Mucosa of descending colon (tissue), 3 donors: ENCODE measurements at regions not wholly inside any gene's neighbourhood (a gene's known extent, or its start where the extent isn't known, plus 50 kb on each side); places are given as distances from the start of the nearest gene placed in this dataset.

Source experiments
- ATAC-seq: fragments of 200-7000 bp; cut with Tn5 transposase; one replicate; pipeline ENCODE4 v1.9.1; 2020; ENCODE audit warnings: mild to moderate bottlenecking, moderate library complexity
- DNase-seq, 3 donors: peaks; one replicate each; pipeline ENCODE4 v3.0.0-alpha.2; 2020
- H3K36me3 ChIP-seq: fragments of 200-600 bp; one replicate; pipeline ENCODE4 v1.8.0; 2021; ENCODE audit warnings: low read depth, mild to moderate bottlenecking
- H3K4me1 ChIP-seq: fragments of 200-600 bp; one replicate; pipeline ENCODE4 v1.8.0; 2021; ENCODE audit warnings: low read depth, mild to moderate bottlenecking
- H3K4me3 ChIP-seq: fragments of 200-600 bp; one replicate; pipeline ENCODE4 v1.8.0; 2021; ENCODE audit warnings: mild to moderate bottlenecking
- H3K9me3 ChIP-seq: fragments of 200-600 bp; one replicate; pipeline ENCODE4 v1.8.0; 2021; ENCODE audit warnings: mild to moderate bottlenecking
- intact Hi-C, 2 donors: fragments of 100-400 bp; cut with DNase I in 1 of 2; cut with micrococcal nuclease in 1 of 2; formaldehyde crosslinking; loops; one replicate each; pipeline versions ENCODE4 v1.11.0 to v1.11.1; 2022; cut with DNase I, micrococcal nuclease
- TF ChIP-seq, protein P1 (sequence below): fragments of 200-600 bp; IDR thresholded peaks from one replicate; pipeline ENCODE4 v1.8.0; 2022; ENCODE audit warnings: antibody characterized with exemption, mild to moderate bottlenecking
- donor health status: DM: no; HTN: no; CAD: no; lungs with moderate emphysema.
- donor health status: DM: no; HTN: no; CAD: no.
- donor health status: DM: no; HTN: yes; CAD: no.

DNA sequence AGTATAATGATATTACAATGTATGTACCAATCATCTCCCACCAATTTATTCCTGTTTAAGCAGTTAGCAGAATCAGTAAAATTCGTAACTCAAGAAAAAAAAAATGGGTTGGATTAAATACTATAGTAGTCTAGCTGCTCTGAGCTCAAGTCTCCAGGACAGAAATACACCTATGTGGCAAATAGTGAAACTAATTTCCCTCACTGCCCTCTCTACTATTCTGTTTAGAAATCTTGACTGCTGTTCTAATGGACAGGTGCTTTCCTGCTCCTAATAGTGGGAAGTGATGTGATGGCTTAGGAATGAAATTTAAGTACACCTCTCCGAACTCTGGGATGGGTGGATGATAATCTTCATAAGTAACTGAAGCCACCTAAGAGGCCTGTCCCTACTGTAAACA, 175.7 kb downstream of the KCNJ2 start:
- no peak overlapping the region for H3K4me3 ChIP-seq
- intact Hi-C loops: no loop called here
- DNase-seq: no peak
- H3K9me3 ChIP-seq: no peaks in the 10 kb centered on the region
- TF ChIP-seq, protein P1, sequence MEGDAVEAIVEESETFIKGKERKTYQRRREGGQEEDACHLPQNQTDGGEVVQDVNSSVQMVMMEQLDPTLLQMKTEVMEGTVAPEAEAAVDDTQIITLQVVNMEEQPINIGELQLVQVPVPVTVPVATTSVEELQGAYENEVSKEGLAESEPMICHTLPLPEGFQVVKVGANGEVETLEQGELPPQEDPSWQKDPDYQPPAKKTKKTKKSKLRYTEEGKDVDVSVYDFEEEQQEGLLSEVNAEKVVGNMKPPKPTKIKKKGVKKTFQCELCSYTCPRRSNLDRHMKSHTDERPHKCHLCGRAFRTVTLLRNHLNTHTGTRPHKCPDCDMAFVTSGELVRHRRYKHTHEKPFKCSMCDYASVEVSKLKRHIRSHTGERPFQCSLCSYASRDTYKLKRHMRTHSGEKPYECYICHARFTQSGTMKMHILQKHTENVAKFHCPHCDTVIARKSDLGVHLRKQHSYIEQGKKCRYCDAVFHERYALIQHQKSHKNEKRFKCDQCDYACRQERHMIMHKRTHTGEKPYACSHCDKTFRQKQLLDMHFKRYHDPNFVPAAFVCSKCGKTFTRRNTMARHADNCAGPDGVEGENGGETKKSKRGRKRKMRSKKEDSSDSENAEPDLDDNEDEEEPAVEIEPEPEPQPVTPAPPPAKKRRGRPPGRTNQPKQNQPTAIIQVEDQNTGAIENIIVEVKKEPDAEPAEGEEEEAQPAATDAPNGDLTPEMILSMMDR: no peak
- no peaks in the 10 kb centered on the region for H3K36me3 ChIP-seq
- no peaks in the 10 kb centered on the region for H3K4me1 ChIP-seq
- ATAC-seq: no peak

DNA sequence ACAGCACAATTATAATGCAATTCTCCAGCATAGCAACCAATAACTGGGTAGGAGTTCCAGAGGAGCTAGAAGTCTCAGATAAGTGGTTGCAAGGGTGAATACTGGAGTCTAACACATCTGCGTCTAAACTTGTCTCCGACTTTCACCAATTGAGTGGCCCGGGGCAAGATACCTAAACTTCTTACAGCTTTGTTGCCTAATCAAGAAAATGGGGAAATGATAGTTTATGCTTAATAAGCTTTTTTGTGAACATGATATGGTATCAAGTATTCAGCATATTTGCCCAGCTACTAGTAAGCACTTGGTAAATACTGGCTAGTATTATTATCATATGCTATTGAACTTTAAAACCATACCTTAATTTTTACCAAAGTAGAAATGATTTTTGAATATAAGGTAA, 183.5 kb downstream of the KCNJ2 start:
- no peaks in the 10 kb centered on the region for H3K36me3 ChIP-seq
- H3K4me3 ChIP-seq: no peak overlapping the region
- no peaks in the 10 kb centered on the region for H3K4me1 ChIP-seq
- H3K9me3 ChIP-seq: no peaks in the 10 kb centered on the region
- TF ChIP-seq, protein P1: no peak
- ATAC-seq: no peak
- DNase-seq: no peak
- intact Hi-C loops: no loop called here

DNA sequence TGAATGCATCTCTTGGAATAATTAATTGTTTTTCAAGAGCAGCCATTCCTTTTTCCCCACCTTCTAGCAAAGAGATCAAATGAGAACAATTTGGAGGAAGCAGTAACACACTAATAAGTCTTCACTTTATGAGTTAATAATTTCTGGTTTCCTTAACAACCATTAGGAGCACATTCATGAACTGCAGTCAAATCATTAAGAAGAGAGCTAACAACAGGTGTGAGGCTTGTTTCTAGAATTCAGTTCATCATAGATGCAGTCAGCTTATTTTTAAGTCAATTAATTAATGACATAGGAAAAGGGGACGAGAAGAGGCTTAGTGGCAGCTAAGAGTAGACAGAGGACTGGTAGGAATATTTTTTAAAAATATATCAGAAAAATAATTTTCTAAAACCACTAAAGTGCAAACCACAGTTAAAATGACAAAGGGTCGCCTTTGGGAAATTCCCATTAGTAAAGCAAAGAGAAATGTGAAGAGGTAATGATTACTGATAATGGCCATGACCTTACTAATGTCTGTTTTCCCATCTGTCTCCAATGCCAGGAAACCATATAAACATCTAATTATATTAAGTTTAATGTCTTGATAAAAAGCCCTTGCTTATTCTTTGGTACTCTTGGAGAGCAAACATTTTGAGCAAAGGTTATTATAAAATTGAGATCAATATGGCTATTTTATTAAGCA, 184.2 kb downstream of the KCNJ2 start:
- no peak overlapping the region for H3K4me3 ChIP-seq
- TF ChIP-seq, protein P1: no peak
- H3K36me3 ChIP-seq: no peaks in the 10 kb centered on the region
- no peaks in the 10 kb centered on the region for H3K4me1 ChIP-seq
- DNase-seq (no peak), ATAC-seq (no peak)
- intact Hi-C loops: no loop called here
- no peaks in the 10 kb centered on the region for H3K9me3 ChIP-seq

DNA sequence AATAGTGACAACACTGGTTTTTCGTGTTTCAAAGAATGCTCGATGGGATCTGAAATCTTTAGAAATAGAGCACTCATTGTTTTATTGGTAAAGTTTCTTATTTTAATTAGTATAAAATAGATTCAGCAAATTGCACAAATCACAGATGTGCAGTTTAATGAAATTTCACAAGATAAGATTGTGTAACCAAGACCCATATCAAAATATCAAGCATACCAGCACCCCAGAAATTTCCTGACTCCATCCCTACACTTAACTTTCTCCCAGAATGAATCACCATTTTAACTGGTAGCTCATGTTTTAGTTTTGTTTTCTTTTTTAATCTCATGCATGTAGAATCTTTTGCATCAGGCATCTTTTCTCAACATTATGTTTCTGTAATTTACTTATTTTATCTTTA, 185.9 kb downstream of the KCNJ2 start:
- H3K4me3 ChIP-seq: no peak overlapping the region
- H3K36me3 ChIP-seq: no peaks in the 10 kb centered on the region
- no peak for DNase-seq
- ATAC-seq: no peak
- intact Hi-C loops: no loop called here
- no peaks in the 10 kb centered on the region for H3K4me1 ChIP-seq
- TF ChIP-seq, protein P1: no peak
- H3K9me3 ChIP-seq: no peaks in the 10 kb centered on the region

DNA sequence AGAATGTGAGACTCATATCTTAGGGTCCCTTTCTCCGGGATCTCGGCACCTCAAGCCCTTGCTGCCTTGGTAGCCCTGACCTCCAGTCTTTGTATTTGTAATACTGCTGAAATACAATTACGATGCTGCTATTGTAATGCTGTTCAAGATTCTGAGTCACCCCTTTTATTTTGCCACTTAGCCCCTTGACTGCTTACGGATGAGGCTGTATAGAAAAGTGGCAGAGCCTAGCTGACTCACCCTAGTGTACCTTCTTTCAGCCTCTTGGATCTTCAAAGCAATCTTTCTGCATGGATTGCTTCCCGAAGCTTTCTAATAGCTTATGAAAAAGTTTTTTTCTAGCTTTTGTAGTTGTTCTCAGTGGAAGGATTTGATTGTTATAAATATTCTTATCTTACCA, 187.9 kb downstream of the KCNJ2 start:
- H3K36me3 ChIP-seq: no peaks in the 10 kb centered on the region
- H3K4me3 ChIP-seq: no peak overlapping the region
- no peaks in the 10 kb centered on the region for H3K4me1 ChIP-seq
- no peaks in the 10 kb centered on the region for H3K9me3 ChIP-seq
- intact Hi-C loops: no loop called here
- no peak for ATAC-seq
- TF ChIP-seq, protein P1: no peak
- DNase-seq: no peak
